ENCODE measurements at regions not wholly inside any gene's neighbourhood (a gene's known extent, or its start where the extent isn't known, plus 50 kb on each side); places are given as distances from the start of the nearest gene placed in this dataset.

GRCh38 chr4:10963958-10964703 lies 279.6 kb upstream of the CLNK start:
- TF ChIP-seq POLR2A (IDR thresholded peaks at IDR 0.05) (no peak), CTCF (IDR thresholded peaks at IDR 0.05) (no peak), POLR2AphosphoS5 (IDR thresholded peaks at IDR 0.05) (no peak), EP300 (IDR thresholded peaks at IDR 0.05; ENCODE audit: low read depth) (no peak)
